BE2C (cell line): ENCODE measurements at regions not wholly inside any gene's neighbourhood (a gene's known extent, or its start where the extent isn't known, plus 50 kb on each side); places are given as distances from the start of the nearest gene placed in this dataset.

Source experiments
- DNase-seq: peaks from one replicate; pipeline ENCODE4 v3.0.0-alpha.2; 2020
- H3K27me3 ChIP-seq: fragments of 250-450 bp; sonication (Bioruptor Pico); 2 replicates; pipeline ENCODE4 v1.5.1; 2020; ENCODE audit warnings: mild to moderate bottlenecking
- H3K36me3 ChIP-seq: fragments of 250-450 bp; sonication (Bioruptor Pico); 2 replicates; pipeline ENCODE4 v1.5.1; 2020; ENCODE audit warnings: mild to moderate bottlenecking
- H3K4me1 ChIP-seq: fragments of 250-450 bp; sonication (Bioruptor Pico); 2 replicates; pipeline ENCODE4 v1.5.1; 2020
- H3K4me3 ChIP-seq: 2 replicates; pipeline ENCODE4 v1.5.1; 2011; ENCODE audit warnings: low read depth, low read length
- H3K9me3 ChIP-seq: fragments of 250-450 bp; sonication (Bioruptor Pico); 2 replicates; pipeline ENCODE4 v1.5.1; 2020
- CTCF ChIP-seq: IDR thresholded peaks from 2 replicates; pipeline ENCODE4 v1.5.1; 2012; ENCODE audit warnings: mild to moderate bottlenecking, low read depth, low read length

- Histone ChIP-seq H3K9me3 (no peaks in the 10 kb centered on the region), H3K4me3 (peak overlapping the region; percentile 21), H3K27me3 (no peaks in the 10 kb centered on the region), H3K36me3 (no peaks in the 10 kb centered on the region; the same call in 1 of the 2 replicates), H3K4me1 (peaks cover 46% of the 10 kb centered on the region)
- no peak for TF ChIP-seq CTCF
- DNase-seq: peak; percentile 80
Measured at GRCh38 chr16:85522842-85523601, 90.1 kb upstream of the GSE1 start.

- peaks cover 44% of the 10 kb centered on the region for H3K4me1 ChIP-seq
- TF ChIP-seq CTCF: no peak
- peak; percentile 87 for DNase-seq
Measured at GRCh38 chr16:85523602-85524364, 89.3 kb upstream of the GSE1 start.

GRCh38 chr16:85524365-85524629, 88.8 kb upstream of the GSE1 start:
- H3K9me3 ChIP-seq: no peaks in the 10 kb centered on the region
- no peaks in the 10 kb centered on the region for H3K27me3 ChIP-seq
- H3K36me3 ChIP-seq: no peaks in the 10 kb centered on the region; the same call in 1 of the 2 replicates
- DNase-seq: peak; percentile 46
- H3K4me3 ChIP-seq: no peak overlapping the region
- no peak for TF ChIP-seq CTCF
- H3K4me1 ChIP-seq: peaks cover 44% of the 10 kb centered on the region

More at GRCh38 chr16:85523602-85524364, 89.3 kb upstream of the GSE1 start:
- Histone ChIP-seq H3K9me3 (no peaks in the 10 kb centered on the region), H3K4me3 (peak overlapping the region; percentile 21), H3K36me3 (no peaks in the 10 kb centered on the region; the same call in 1 of the 2 replicates), H3K27me3 (no peaks in the 10 kb centered on the region)

- Histone ChIP-seq H3K9me3 (no peaks in the 10 kb centered on the region), H3K36me3 (no peaks in the 10 kb centered on the region), H3K27me3 (no peaks in the 10 kb centered on the region), H3K4me3 (no peak overlapping the region; the same call in 1 of the 2 replicates), H3K4me1 (peaks cover 50% of the 10 kb centered on the region)
- peak; percentile 79 for DNase-seq
- no peak for TF ChIP-seq CTCF
Measured at GRCh38 chr16:85524630-85525419, 88.3 kb upstream of the GSE1 start.

GRCh38 chr16:85525420-85526184, 87.5 kb upstream of the GSE1 start:
- Histone ChIP-seq H3K9me3 (no peaks in the 10 kb centered on the region), H3K27me3 (no peaks in the 10 kb centered on the region), H3K4me1 (peaks cover 56% of the 10 kb centered on the region), H3K36me3 (no peaks in the 10 kb centered on the region), H3K4me3 (no peak overlapping the region; the same call in 1 of the 2 replicates)
- DNase-seq: peak; percentile 21
- TF ChIP-seq CTCF: peak; percentile 17; the same call in 1 of the 2 replicates
